NB4 (cell line): ENCODE measurements at regions not wholly inside any gene's neighbourhood (a gene's known extent, or its start where the extent isn't known, plus 50 kb on each side); places are given as distances from the start of the nearest gene placed in this dataset.

Source experiments
- DNase-seq: peaks from one replicate; pipeline ENCODE4 v3.0.0; 2010; ENCODE audit warnings: low read depth
- H3K4me3 ChIP-seq: one replicate; pipeline ENCODE4 v1.5.1; 2011; ENCODE audit warnings: mild to moderate bottlenecking, low read depth, low read length, moderate library complexity
- MYC ChIP-seq: IDR thresholded peaks from 2 replicates; pipeline ENCODE4 v1.6.1; 2011; ENCODE audit warnings: low read depth, low read length
- POLR2A ChIP-seq: IDR thresholded peaks from 2 replicates; pipeline ENCODE4 v1.6.1; 2011; ENCODE audit warnings: mild to moderate bottlenecking; ENCODE audit not compliant: insufficient read length; ENCODE audit errors: extremely low read depth
- TF ChIP-seq, protein P1 (sequence below): IDR thresholded peaks from one replicate; pipeline ENCODE4 v1.5.1; 2012; ENCODE audit warnings: low read depth, low read length
- TF ChIP-seq, protein P2 (sequence below): IDR thresholded peaks from 2 replicates; pipeline ENCODE4 v1.6.1; 2011; ENCODE audit warnings: low read depth, low read length

DNA sequence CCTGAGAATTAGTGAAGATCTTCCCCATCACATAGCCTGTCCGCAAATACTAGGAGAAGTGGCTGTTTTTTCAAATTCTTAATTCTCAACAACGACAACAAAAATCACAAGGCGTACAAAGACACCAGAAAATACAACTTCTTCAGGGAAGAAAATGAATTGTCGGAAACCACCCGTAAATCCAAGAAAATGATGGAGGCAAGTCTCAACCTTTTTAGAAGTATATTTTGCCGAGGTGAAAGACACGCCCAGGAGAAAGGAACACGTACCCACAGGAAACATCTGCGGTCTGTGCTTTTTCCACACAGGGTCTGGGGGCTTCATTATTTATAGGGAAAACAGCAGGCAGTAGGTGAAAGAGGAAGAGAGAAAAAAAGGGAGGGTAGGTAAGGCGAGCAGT, 223.9 kb upstream of the GGTLC1 start:
- no peak overlapping the region for H3K4me3 ChIP-seq
- DNase-seq, result no peak
- TF ChIP-seq MYC, result no peak
- no peak for TF ChIP-seq POLR2A
- TF ChIP-seq, protein P1, sequence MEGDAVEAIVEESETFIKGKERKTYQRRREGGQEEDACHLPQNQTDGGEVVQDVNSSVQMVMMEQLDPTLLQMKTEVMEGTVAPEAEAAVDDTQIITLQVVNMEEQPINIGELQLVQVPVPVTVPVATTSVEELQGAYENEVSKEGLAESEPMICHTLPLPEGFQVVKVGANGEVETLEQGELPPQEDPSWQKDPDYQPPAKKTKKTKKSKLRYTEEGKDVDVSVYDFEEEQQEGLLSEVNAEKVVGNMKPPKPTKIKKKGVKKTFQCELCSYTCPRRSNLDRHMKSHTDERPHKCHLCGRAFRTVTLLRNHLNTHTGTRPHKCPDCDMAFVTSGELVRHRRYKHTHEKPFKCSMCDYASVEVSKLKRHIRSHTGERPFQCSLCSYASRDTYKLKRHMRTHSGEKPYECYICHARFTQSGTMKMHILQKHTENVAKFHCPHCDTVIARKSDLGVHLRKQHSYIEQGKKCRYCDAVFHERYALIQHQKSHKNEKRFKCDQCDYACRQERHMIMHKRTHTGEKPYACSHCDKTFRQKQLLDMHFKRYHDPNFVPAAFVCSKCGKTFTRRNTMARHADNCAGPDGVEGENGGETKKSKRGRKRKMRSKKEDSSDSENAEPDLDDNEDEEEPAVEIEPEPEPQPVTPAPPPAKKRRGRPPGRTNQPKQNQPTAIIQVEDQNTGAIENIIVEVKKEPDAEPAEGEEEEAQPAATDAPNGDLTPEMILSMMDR, result no peak
- TF ChIP-seq, protein P2, sequence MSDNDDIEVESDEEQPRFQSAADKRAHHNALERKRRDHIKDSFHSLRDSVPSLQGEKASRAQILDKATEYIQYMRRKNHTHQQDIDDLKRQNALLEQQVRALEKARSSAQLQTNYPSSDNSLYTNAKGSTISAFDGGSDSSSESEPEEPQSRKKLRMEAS, result no peak

DNA sequence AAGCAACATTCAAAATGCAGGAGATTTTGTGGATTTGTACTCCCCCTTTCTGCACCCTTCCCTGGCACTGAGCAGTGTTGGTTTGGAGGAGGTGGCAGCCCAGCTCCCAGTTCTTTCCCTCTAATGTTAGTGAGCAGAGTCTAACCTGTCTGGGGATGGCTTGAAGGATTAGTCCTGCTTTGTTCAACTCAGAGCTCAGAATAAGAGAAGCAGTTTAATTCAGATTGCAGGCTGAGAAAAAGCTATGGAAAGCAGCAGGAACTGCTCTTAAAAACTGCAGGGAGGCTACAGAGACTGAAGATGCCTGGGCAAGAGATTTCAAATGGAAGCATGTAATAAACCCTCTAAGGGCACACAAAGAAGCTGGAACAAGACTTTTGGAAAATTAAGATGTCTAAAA, 223.4 kb upstream of the GGTLC1 start:
- no peak overlapping the region for H3K4me3 ChIP-seq
- TF ChIP-seq, protein P1, result no peak
- TF ChIP-seq, protein P2, result no peak
- TF ChIP-seq MYC (no peak), POLR2A (no peak)
- no peak for DNase-seq

DNA sequence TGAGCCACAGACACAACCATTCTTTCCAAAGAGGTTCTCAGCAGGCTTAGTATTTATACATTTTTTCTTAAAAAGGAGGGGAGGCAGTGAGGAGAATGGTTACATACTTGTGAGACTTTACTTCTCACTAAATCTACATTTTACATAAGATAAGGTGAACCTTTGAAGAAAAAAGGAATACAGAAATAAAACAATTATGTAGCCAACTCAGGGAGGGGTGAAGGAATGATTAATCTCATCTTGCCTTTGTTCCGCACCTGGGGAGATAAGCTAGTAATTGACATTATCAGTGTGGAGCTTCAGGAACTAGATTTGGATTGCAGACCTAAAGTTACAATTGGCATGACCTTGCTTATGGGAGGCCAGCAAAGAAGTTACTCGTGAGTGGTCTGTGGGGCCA, 221.8 kb upstream of the GGTLC1 start:
- DNase-seq, result no peak
- no peak overlapping the region for H3K4me3 ChIP-seq
- TF ChIP-seq MYC, result no peak
- TF ChIP-seq POLR2A, result no peak
- TF ChIP-seq, protein P1, result no peak
- TF ChIP-seq, protein P2, result no peak

DNA sequence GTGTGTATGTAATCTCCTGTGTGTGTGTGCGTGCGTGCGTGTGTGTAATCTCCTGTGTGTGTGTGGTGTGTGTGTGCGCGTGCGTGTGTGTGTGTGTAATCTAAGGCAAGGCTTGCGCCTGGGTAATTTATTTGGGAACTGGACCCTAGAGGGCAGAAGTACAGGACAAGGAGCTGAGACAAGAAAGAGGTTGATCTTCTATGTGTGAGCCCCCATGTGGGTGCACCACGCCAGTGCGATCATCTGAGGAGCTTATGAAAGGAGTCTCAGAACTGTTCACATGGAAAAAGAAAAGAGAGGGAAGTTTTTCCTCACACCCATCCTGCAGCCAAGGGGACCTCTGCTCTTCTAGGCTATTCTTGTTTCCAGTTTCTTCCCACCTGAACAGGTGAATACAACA, 220.1 kb upstream of the GGTLC1 start:
- DNase-seq, result peak; percentile 4
- TF ChIP-seq MYC (no peak), POLR2A (no peak)
- TF ChIP-seq, protein P1, result no peak
- TF ChIP-seq, protein P2, result no peak
- H3K4me3 ChIP-seq, result no peak overlapping the region

DNA sequence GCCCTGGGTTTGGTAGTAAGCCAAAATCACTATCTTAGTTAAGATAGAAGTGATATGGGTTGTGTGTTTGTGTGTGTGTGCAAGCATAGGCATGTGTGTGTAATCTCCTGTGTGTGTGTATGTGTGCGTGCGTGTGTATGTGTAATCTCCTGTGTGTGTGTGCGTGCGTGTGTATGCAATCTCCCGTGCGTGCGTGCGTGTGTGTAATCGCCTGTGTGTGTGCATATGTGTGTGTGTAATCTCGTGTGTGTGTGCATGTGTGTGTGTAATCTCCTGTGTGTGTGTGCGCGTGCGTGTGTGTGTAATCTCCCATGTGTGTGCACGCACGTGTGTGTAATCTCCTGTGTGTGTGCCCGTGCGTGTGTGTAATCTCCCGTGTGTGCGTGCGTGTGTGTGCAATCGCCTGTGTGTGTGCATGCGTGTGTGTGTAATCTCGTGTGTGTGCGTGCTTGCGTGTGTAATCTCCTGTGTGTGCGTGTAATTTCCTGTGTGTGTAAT, 219.3 kb upstream of the GGTLC1 start:
- TF ChIP-seq MYC, result no peak
- TF ChIP-seq POLR2A, result no peak
- TF ChIP-seq, protein P2, result no peak
- TF ChIP-seq, protein P1, result no peak
- no peak for DNase-seq
- no peak overlapping the region for H3K4me3 ChIP-seq

DNA sequence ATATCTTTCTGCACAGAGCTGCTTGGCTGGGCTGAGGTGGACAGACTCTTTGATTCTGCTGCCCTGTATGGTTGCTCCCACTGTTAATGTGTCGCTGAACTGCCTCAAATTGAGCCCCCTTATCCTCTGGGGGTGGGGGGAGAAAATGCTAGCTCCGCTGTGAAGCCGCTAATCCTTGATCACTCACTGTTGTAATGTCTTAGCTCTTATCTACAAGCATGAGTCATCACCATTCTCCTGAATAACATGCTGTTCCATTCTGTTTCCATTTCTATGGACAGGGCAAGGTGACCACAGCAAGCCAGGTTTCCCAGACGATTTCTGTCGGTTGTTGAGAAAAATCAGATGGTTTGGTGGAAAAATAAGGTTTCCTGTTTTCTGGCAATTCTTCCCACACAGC, 218.4 kb upstream of the GGTLC1 start:
- no peak overlapping the region for H3K4me3 ChIP-seq
- no peak for DNase-seq
- TF ChIP-seq, protein P1, result no peak
- TF ChIP-seq, protein P2, result no peak
- TF ChIP-seq MYC (no peak), POLR2A (no peak)
